HepG2 (cell line): ENCODE measurements at regions not wholly inside any gene's neighbourhood (a gene's known extent, or its start where the extent isn't known, plus 50 kb on each side); places are given as distances from the start of the nearest gene placed in this dataset.

Experiments
- ATAC-seq: fragments of 200-7000 bp; cut with Tn5 transposase; 3 replicates; pipeline ENCODE4 v1.9.1; 2020; ENCODE audit warnings: mild to moderate bottlenecking, moderate library complexity
- BruUV-seq: library from RNA; stranded (reverse); fragments of 400-500 nt; replicated peaks from 2 replicates; lab custom pipeline; 2021; lab: Mats Ljungman, UMichigan
- CTCF ChIA-PET: fragments of 300-600 bp; formaldehyde crosslinking; extraction: SDS; loops from one replicate; lab custom pipeline; 2021; ENCODE audit warnings: low total read pairs, inconsistent platforms, low intra/inter-chr PET ratio; lab: Yijun Ruan, JAX
- POLR2A ChIA-PET: fragments of 350-600 bp; sonication (Branson Sonifier 250); formaldehyde crosslinking; loops from one replicate; lab custom pipeline; 2020; ENCODE audit warnings: antibody characterized with exemption, inconsistent platforms; lab: Yijun Ruan, JAX
- DNase-seq: peaks from one replicate; pipeline ENCODE4 v3.0.0-alpha.2; 2015; ENCODE audit warnings: low spot score
- FAIRE-seq: peaks from 3 replicates; lab custom pipeline; 2011; peaks lifted over from hg19 to GRCh38; lab: Jason Lieb, UNC
- H2AFZ ChIP-seq: one replicate; pipeline ENCODE4 v1.6.1; 2011; ENCODE audit warnings: low read length, inconsistent platforms
- H3K27ac ChIP-seq: fragments of 300-600 bp; 3 replicates; pipeline ENCODE4 v1.8.0; 2011; ENCODE audit warnings: mixed run types, mild to moderate bottlenecking, mixed read lengths, low read length, inconsistent platforms; ENCODE audit not compliant: insufficient read depth; ENCODE audit errors: extremely low read length
- H3K27me3 ChIP-seq, 2 experiments: fragments of 200-600 bp in 1 of 2; 2 replicates in 1 of 2; 3 replicates in 1 of 2; pipeline versions ENCODE4 v1.6.0 to v1.8.0; 2011; ENCODE audit warnings: low read length in 2 of 2, mild to moderate bottlenecking in 2 of 2, moderate library complexity in 2 of 2, inconsistent platforms in 1 of 2; ENCODE audit not compliant: insufficient read depth in 2 of 2, control insufficient read depth in 1 of 2
- H3K36me3 ChIP-seq, 2 experiments: fragments of 200-600 bp in 1 of 2; replicated peaks in 1 of 2; 2 replicates in 1 of 2; 3 replicates in 1 of 2; pipeline versions ENCODE4 v1.5.1 to v1.8.0; 2011; ENCODE audit warnings: low read length in 2 of 2, inconsistent platforms in 1 of 2; ENCODE audit not compliant: insufficient read depth in 2 of 2, control insufficient read depth in 1 of 2
- H3K4me1 ChIP-seq: 2 replicates; pipeline ENCODE4 v1.5.1; 2012; ENCODE audit warnings: low read length, inconsistent platforms; ENCODE audit not compliant: insufficient read depth
- H3K4me2 ChIP-seq: 2 replicates; pipeline ENCODE4 v1.6.0; 2011; ENCODE audit warnings: low read depth, low read length, inconsistent platforms
- H3K4me3 ChIP-seq, 3 experiments: fragments of 200-600 bp in 1 of 3; sonication (generic), shearing (Covaris generic) in 1 of 3; replicated peaks in 1 of 3; 2 replicates each; pipeline ENCODE4 v1.5.1; 2011 to 2016; ENCODE audit warnings: low read length in 3 of 3, inconsistent platforms in 2 of 3, low read depth in 2 of 3, mild to moderate bottlenecking in 2 of 3, control low read depth in 1 of 3, mixed read lengths in 1 of 3; ENCODE audit not compliant: insufficient read depth in 1 of 3
- H3K79me2 ChIP-seq: one replicate; pipeline ENCODE4 v1.6.1; 2011; ENCODE audit warnings: low read length, inconsistent platforms; ENCODE audit not compliant: insufficient read depth
- H3K9ac ChIP-seq: 2 replicates; pipeline ENCODE4 v1.6.0; 2011; ENCODE audit warnings: mild to moderate bottlenecking, low read depth, low read length, inconsistent platforms; ENCODE audit not compliant: insufficient read depth
- H3K9me3 ChIP-seq: 2 replicates; pipeline ENCODE4 v1.5.1; 2012; ENCODE audit warnings: mild to moderate bottlenecking, low read length
- H4K20me1 ChIP-seq: 2 replicates; pipeline ENCODE4 v1.6.0; 2011; ENCODE audit warnings: inconsistent platforms, mild to moderate bottlenecking, low read length, moderate library complexity; ENCODE audit not compliant: insufficient read depth
- ARID2 ChIP-seq: sonication (generic); formaldehyde crosslinking; IDR thresholded peaks from 2 replicates; pipeline ENCODE4 v1.8.1; 2022; ENCODE audit warnings: mild to moderate bottlenecking, missing genetic modification reagents, borderline replicate concordance
- ATF4 ChIP-seq, 2 experiments: fragments of 450-650 bp in 1 of 2; sonication (generic) in 1 of 2; formaldehyde crosslinking; IDR thresholded peaks; 2 replicates each; pipeline versions ENCODE4 v1.5.0 to v1.8.0; 2020 to 2022; ENCODE audit warnings: mild to moderate bottlenecking in 1 of 2, missing genetic modification reagents in 1 of 2
- NCOA1 ChIP-seq: sonication (generic); formaldehyde crosslinking; IDR thresholded peaks from 2 replicates; pipeline ENCODE4 v1.9.0; 2021; ENCODE audit warnings: missing genetic modification reagents
- RELA ChIP-seq: sonication (generic); formaldehyde crosslinking; IDR thresholded peaks from 2 replicates; pipeline ENCODE4 v1.4.0; 2020; ENCODE audit warnings: missing genetic modification reagents
- SIX4 ChIP-seq: sonication (generic); formaldehyde crosslinking; IDR thresholded peaks from 2 replicates; pipeline ENCODE4 v1.4.0; 2020; ENCODE audit warnings: missing genetic modification reagents
- TEAD2 ChIP-seq: sonication (generic); formaldehyde crosslinking; IDR thresholded peaks from 2 replicates; pipeline ENCODE4 v1.9.0; 2021; ENCODE audit warnings: missing genetic modification reagents
- ZBTB4 ChIP-seq: sonication (generic); formaldehyde crosslinking; IDR thresholded peaks from 2 replicates; pipeline ENCODE4 v1.4.0; 2020; ENCODE audit warnings: missing genetic modification reagents, mild to moderate bottlenecking, borderline replicate concordance
- ZNF24 ChIP-seq: fragments of 450-650 bp; IDR thresholded peaks from 2 replicates; pipeline ENCODE4 v1.6.1; 2017; ENCODE audit warnings: antibody characterized with exemption, mild to moderate bottlenecking
- ZNF251 ChIP-seq: sonication (generic); formaldehyde crosslinking; IDR thresholded peaks from 2 replicates; pipeline ENCODE4 v1.9.0; 2021; ENCODE audit warnings: mild to moderate bottlenecking, missing genetic modification reagents
- ZNF558 ChIP-seq: sonication (generic); formaldehyde crosslinking; IDR thresholded peaks from 2 replicates; pipeline ENCODE4 v1.9.0; 2022; ENCODE audit warnings: mild to moderate bottlenecking, missing genetic modification reagents, borderline replicate concordance
- ZNF580 ChIP-seq: IDR thresholded peaks from 2 replicates; pipeline ENCODE4 v1.6.1; 2016; ENCODE audit warnings: low read depth, borderline replicate concordance
- WGBS: methylation state at CpG from one replicate; pipeline ENCODE4 v1.1.6; 2017; ENCODE audit warnings: low lambda C conversion rate; 5-methylcytosine and 5-hydroxymethylcytosine counted together
- in situ Hi-C: cut with HindIII; loops from 2 replicates; pipeline ENCODE4 v1.10.0; 2017; ENCODE audit warnings: low pct_unique_long_range_greater_than_20kb; ENCODE audit not compliant: extremely low pct_ligation_motif_present
- intact Hi-C: fragments of 100-400 bp; cut with micrococcal nuclease; formaldehyde crosslinking; loops from one replicate; pipeline ENCODE4 v1.10.0; 2022; ENCODE audit not compliant: unreplicated experiment

GRCh38 chr3:148095962-148096361 is 601.7 kb upstream of the AGTR1 start:
- ChIA-PET POLR2A (no interaction called here), CTCF (no interaction called here)
- DNase-seq (no peak), FAIRE-seq (no peak), ATAC-seq (no peak)
- WGBS = 20% methylated on average over 5 of the region's 5 CpGs
- Histone ChIP-seq H3K79me2 (no peaks in the 10 kb centered on the region), H3K36me3 (no peaks in the 10 kb centered on the region), H3K4me3 (no peak overlapping the region), H3K9ac (no peak overlapping the region), H3K9me3 (no peaks in the 10 kb centered on the region), H3K27me3 (no peaks in the 10 kb centered on the region), H3K4me2 (no peak overlapping the region), H2AFZ (no peak overlapping the region), H3K4me1 (no peaks in the 10 kb centered on the region), H3K27ac (no peak overlapping the region), H4K20me1 (no peaks in the 10 kb centered on the region)
- TF ChIP-seq TEAD2 (CRISPR knock-in tag) (no peak), ARID2 (CRISPR knock-in tag) (no peak), NCOA1 (CRISPR knock-in tag) (no peak), ZNF558 (CRISPR knock-in tag) (no peak), ZNF251 (CRISPR knock-in tag) (no peak), SIX4 (CRISPR knock-in tag) (no peak), RELA (CRISPR knock-in tag) (no peak), ATF4 (CRISPR knock-in tag; IDR thresholded peaks at IDR 0.05) (no peak), ZNF580 (CRISPR knock-in tag) (no peak), ZBTB4 (CRISPR knock-in tag) (no peak), ZNF24 (no peak)
- intact Hi-C loops = no loop called here
- in situ Hi-C loops = no loop called here
- no TSS peak for BruUV-seq
